ENCODE measurements at regions not wholly inside any gene's neighbourhood (a gene's known extent, or its start where the extent isn't known, plus 50 kb on each side); places are given as distances from the start of the nearest gene placed in this dataset.

DNA sequence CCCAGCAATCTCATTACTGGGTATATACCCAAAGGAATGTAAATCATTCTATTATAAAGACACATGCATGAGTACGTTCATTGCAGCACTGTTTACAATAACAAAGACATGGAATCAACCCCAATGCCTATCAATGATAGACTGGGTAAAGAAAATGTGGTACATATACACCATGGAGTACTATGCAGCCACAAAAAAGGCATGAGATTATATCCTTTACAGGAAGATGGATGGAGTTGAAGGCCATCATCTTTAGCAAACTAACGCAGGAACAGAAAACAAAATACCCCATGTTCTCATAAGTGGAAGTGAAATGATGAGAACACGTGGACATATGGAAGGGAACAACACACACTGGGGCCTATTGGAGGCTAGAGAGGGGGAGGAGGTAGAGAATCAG lies 115.7 kb downstream of the NUS1 start:
- TF ChIP-seq, protein P1, sequence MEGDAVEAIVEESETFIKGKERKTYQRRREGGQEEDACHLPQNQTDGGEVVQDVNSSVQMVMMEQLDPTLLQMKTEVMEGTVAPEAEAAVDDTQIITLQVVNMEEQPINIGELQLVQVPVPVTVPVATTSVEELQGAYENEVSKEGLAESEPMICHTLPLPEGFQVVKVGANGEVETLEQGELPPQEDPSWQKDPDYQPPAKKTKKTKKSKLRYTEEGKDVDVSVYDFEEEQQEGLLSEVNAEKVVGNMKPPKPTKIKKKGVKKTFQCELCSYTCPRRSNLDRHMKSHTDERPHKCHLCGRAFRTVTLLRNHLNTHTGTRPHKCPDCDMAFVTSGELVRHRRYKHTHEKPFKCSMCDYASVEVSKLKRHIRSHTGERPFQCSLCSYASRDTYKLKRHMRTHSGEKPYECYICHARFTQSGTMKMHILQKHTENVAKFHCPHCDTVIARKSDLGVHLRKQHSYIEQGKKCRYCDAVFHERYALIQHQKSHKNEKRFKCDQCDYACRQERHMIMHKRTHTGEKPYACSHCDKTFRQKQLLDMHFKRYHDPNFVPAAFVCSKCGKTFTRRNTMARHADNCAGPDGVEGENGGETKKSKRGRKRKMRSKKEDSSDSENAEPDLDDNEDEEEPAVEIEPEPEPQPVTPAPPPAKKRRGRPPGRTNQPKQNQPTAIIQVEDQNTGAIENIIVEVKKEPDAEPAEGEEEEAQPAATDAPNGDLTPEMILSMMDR (IDR thresholded peaks at IDR 0.05), result no peak
- no peak for TF ChIP-seq POLR2A (IDR thresholded peaks at IDR 0.05)
